Testis (tissue), 2 donors: ENCODE measurements at regions not wholly inside any gene's neighbourhood (a gene's known extent, or its start where the extent isn't known, plus 50 kb on each side); places are given as distances from the start of the nearest gene placed in this dataset.

ENCODE experiments used
- POLR2A ChIP-seq: fragments of 450-650 bp; IDR thresholded peaks from one replicate; pipeline ENCODE4 v1.6.1; 2017; ENCODE audit warnings: antibody characterized with exemption, mild to moderate bottlenecking, moderate library complexity
- TF ChIP-seq, protein P1 (sequence below), 3 experiments: fragments of 450-650 bp in 2 of 3; fragments of 200-600 bp in 1 of 3; sonication (generic) in 1 of 3; IDR thresholded peaks; one replicate each; pipeline ENCODE4 v1.5.1; 2016 to 2019; ENCODE audit warnings: antibody characterized with exemption in 3 of 3, mild to moderate bottlenecking in 2 of 3, moderate library complexity in 1 of 3

DNA sequence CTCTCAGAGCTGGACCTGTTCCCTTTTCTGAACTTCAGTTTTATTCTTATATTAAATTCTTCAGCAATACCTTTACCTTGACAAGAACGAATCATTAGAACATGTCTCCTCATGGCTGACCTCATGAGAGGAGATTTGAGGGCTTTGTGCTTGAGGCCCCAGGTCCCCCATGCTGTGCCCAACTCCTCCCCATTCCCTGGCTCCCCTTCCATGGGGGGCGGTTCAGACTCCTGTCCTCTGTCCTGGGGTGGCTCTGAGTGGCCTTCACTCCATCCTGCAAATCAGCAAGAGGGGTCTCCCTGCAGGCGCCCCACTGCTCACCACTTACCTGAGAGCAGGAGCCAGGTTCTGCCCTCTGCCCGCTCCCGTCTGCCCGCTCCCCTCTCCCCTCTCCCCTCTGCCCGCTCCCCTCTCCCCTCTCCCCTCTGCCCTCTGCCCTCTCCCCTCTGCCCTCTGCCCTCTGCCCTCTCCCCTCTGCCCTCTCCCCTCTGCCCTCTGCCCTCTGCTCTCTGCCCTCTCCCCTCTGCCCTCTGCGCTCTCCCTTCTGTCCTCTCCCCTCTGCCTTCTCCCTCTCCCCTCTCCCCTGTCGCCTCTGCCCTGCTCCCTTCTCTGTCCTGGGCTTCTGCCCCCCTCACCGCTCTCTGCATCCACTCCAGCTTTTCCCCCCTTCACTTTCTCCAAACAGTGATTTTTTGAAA is 98.7 kb upstream of the ALKAL2 start:
- TF ChIP-seq, protein P1, sequence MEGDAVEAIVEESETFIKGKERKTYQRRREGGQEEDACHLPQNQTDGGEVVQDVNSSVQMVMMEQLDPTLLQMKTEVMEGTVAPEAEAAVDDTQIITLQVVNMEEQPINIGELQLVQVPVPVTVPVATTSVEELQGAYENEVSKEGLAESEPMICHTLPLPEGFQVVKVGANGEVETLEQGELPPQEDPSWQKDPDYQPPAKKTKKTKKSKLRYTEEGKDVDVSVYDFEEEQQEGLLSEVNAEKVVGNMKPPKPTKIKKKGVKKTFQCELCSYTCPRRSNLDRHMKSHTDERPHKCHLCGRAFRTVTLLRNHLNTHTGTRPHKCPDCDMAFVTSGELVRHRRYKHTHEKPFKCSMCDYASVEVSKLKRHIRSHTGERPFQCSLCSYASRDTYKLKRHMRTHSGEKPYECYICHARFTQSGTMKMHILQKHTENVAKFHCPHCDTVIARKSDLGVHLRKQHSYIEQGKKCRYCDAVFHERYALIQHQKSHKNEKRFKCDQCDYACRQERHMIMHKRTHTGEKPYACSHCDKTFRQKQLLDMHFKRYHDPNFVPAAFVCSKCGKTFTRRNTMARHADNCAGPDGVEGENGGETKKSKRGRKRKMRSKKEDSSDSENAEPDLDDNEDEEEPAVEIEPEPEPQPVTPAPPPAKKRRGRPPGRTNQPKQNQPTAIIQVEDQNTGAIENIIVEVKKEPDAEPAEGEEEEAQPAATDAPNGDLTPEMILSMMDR (IDR thresholded peaks at IDR 0.05), result no peak
- no peak for TF ChIP-seq POLR2A
